Fibroblast of villous mesenchyme (primary cell): ENCODE measurements at regions not wholly inside any gene's neighbourhood (a gene's known extent, or its start where the extent isn't known, plus 50 kb on each side); places are given as distances from the start of the nearest gene placed in this dataset.

Experiments used
- DNase-seq: peaks from one replicate; pipeline ENCODE4 v3.0.0-alpha.2; 2010; ENCODE audit warnings: low read depth
- H3K4me3 ChIP-seq: 2 replicates; pipeline ENCODE4 v1.5.1; 2011; ENCODE audit warnings: low read depth, mild to moderate bottlenecking, low read length
- CTCF ChIP-seq: IDR thresholded peaks from 2 replicates; pipeline ENCODE4 v1.5.1; 2012; ENCODE audit warnings: low read depth, mild to moderate bottlenecking, low read length; ENCODE audit not compliant: insufficient read depth

GRCh38 chr3:102237181-102237580 lies 197.6 kb upstream of the ZPLD1 start:
- TF ChIP-seq CTCF, result no peak
- no peak for DNase-seq

GRCh38 chr3:102237838-102238237 lies 197.0 kb upstream of the ZPLD1 start:
- no peak for TF ChIP-seq CTCF
- DNase-seq, result no peak
- no peak overlapping the region for H3K4me3 ChIP-seq

More at GRCh38 chr3:102237181-102237580, 197.6 kb upstream of the ZPLD1 start:
- no peak overlapping the region for H3K4me3 ChIP-seq

- DNase-seq, result no peak
- H3K4me3 ChIP-seq, result no peak overlapping the region
- TF ChIP-seq CTCF, result no peak
Measured at GRCh38 chr3:102238362-102238761, 196.5 kb upstream of the ZPLD1 start.

DNA sequence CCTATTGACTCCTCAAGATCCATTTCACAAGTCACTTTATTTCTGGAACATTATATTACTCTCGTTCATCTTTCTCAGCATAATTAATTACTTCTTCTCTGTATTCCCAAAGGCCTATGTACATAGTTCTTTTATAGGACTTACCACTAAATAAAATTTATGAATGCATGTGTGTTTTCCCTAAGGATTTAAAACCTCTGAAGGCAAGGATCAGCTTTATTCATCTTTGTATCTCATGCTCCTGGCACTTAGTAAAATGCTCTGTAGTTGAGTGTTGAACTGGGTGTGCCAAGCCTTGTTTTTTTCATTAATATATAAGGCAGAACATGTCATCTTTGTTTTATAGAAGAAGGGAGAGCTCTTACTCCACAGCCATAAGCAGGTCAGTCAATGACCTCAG lies 194.1 kb upstream of the ZPLD1 start:
- DNase-seq, result no peak
- TF ChIP-seq CTCF, result no peak

GRCh38 chr3:102248981-102249705 lies 185.7 kb upstream of the ZPLD1 start:
- DNase-seq, result no peak
- no peak overlapping the region for H3K4me3 ChIP-seq
- no peak for TF ChIP-seq CTCF

More for the DNA sequence above, 194.1 kb upstream of the ZPLD1 start:
- no peak overlapping the region for H3K4me3 ChIP-seq

DNA sequence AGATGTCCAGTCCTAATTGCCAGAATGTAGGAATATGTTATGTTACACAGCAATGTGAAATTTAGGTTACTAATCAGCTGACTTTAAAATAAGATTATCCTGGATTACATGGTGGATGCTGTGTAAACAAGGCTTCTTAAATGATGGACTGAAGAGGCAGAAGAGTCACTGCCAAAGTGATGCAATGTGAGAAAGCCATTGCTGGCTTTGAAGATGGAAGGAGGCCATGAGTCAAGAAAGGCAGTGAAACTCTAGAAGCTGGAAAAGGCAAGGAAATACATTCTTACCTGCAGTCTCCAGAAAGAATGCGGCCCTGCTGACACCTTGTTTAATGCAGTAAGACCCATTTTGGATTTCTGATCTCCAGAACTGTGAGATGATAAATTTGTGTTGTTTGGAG lies 179.1 kb upstream of the ZPLD1 start:
- no peak for TF ChIP-seq CTCF
- H3K4me3 ChIP-seq, result no peak overlapping the region
- no peak for DNase-seq
